H1 (cell line): ENCODE measurements at regions not wholly inside any gene's neighbourhood (a gene's known extent, or its start where the extent isn't known, plus 50 kb on each side); places are given as distances from the start of the nearest gene placed in this dataset.

Source experiments
- CTCF ChIA-PET: fragments of 300-600 bp; sonication (Branson Sonifier 250); formaldehyde crosslinking; loops from one replicate; lab custom pipeline; 2021; ENCODE audit not compliant: partially characterized antibody; lab: Charles Lee
- POLR2A ChIA-PET: fragments of 300-600 bp; sonication (Branson Sonifier 250); formaldehyde crosslinking; loops from one replicate; lab custom pipeline; 2021; ENCODE audit warnings: inconsistent platforms; ENCODE audit not compliant: partially characterized antibody; lab: Charles Lee
- DNase-seq, 2 experiments: peaks; one replicate each; pipeline versions ENCODE4 v3.0.0 to v3.0.0-alpha.2; 2010 to 2022; ENCODE audit warnings: low spot score in 2 of 2, low read depth in 1 of 2, mixed read lengths in 1 of 2
- FAIRE-seq: peaks from 2 replicates; lab custom pipeline; 2011; peaks lifted over from hg19 to GRCh38; lab: Jason Lieb, UNC
- H2AFZ ChIP-seq: 2 replicates; pipeline ENCODE4 v1.8.1; 2012; ENCODE audit warnings: low read length, inconsistent platforms
- H2AK5ac ChIP-seq: 2 replicates; pipeline ENCODE4 v1.6.1; 2013; ENCODE audit warnings: low read depth, low read length
- H2BK120ac ChIP-seq: replicated peaks from 2 replicates; pipeline ENCODE3; 2013; ENCODE audit warnings: low read depth, low read length, inconsistent platforms
- H2BK12ac ChIP-seq: 2 replicates; pipeline ENCODE4 v1.6.1; 2013; ENCODE audit warnings: low read depth, low read length
- H2BK15ac ChIP-seq: 2 replicates; pipeline ENCODE4 v1.6.1; 2013; ENCODE audit warnings: low read length
- H2BK20ac ChIP-seq: 2 replicates; pipeline ENCODE4 v1.6.1; 2013; ENCODE audit warnings: low read length
- H2BK5ac ChIP-seq: 2 replicates; pipeline ENCODE4 v1.6.1; 2013; ENCODE audit warnings: low read depth, low read length
- H3K14ac ChIP-seq: 2 replicates; pipeline ENCODE4 v1.6.1; 2013; ENCODE audit warnings: inconsistent platforms; ENCODE audit not compliant: insufficient read length
- H3K18ac ChIP-seq: 2 replicates; pipeline ENCODE4 v1.6.1; 2013; ENCODE audit warnings: low read length; ENCODE audit errors: extremely low read depth
- H3K23ac ChIP-seq: 2 replicates; pipeline ENCODE4 v1.6.1; 2013; ENCODE audit warnings: inconsistent platforms; ENCODE audit not compliant: insufficient read length
- H3K23me2 ChIP-seq: 2 replicates; pipeline ENCODE4 v1.6.1; 2013; ENCODE audit warnings: low read depth, low read length
- H3K27ac ChIP-seq: 2 replicates; pipeline ENCODE4 v1.6.1; 2011; ENCODE audit warnings: low read depth, low read length, inconsistent platforms
- H3K27me3 ChIP-seq, 4 experiments: replicated peaks in 1 of 4; 1 replicate in 1 of 4; 2 replicates in 3 of 4; pipeline versions ENCODE4 v1.6.1 to v1.8.1; 2011 to 2013; ENCODE audit warnings: low read length in 3 of 4, mild to moderate bottlenecking in 3 of 4, inconsistent platforms in 2 of 4, mixed read lengths in 2 of 4, moderate library complexity in 1 of 4; ENCODE audit not compliant: control insufficient read depth in 3 of 4, insufficient read depth in 3 of 4; ENCODE audit errors: extremely low read depth in 1 of 4
- H3K36me3 ChIP-seq, 4 experiments: 2 replicates each; pipeline versions ENCODE4 v1.6.1 to v1.8.1; 2011 to 2013; ENCODE audit warnings: mild to moderate bottlenecking in 4 of 4, low read length in 3 of 4, moderate library complexity in 2 of 4, control low read depth in 1 of 4, inconsistent platforms in 1 of 4; ENCODE audit not compliant: insufficient read depth in 4 of 4, control insufficient read depth in 2 of 4
- H3K4ac ChIP-seq: replicated peaks from 2 replicates; pipeline ENCODE3; 2013; ENCODE audit warnings: low read length, low read depth, mixed read lengths, inconsistent platforms; ENCODE audit not compliant: insufficient read length
- H3K4me1 ChIP-seq, 4 experiments: replicated peaks in 1 of 4; 1 replicate in 1 of 4; 2 replicates in 3 of 4; pipeline versions ENCODE4 v1.6.1 to v1.8.1; 2011 to 2013; ENCODE audit warnings: low read length in 3 of 4, inconsistent platforms in 2 of 4, mixed read lengths in 1 of 4; ENCODE audit not compliant: insufficient read depth in 4 of 4, control insufficient read depth in 3 of 4
- H3K4me2 ChIP-seq, 2 experiments: 2 replicates each; pipeline versions ENCODE4 v1.6.1 to v1.8.1; 2011 to 2013; ENCODE audit warnings: low read depth in 2 of 2, low read length in 2 of 2, control low read depth in 1 of 2, inconsistent platforms in 1 of 2, mild to moderate bottlenecking in 1 of 2; ENCODE audit not compliant: insufficient read depth in 1 of 2
- H3K4me3 ChIP-seq, 4 experiments: fragments of 200-600, 300-600 bp in 1 of 4; sonication (generic), shearing (Covaris generic), sonication (Bioruptor Twin) in 1 of 4; 2 replicates each; pipeline versions ENCODE4 v1.5.1 to v1.8.1; 2011 to 2016; ENCODE audit warnings: low read length in 4 of 4, low read depth in 3 of 4, control low read depth in 2 of 4, inconsistent platforms in 2 of 4, mild to moderate bottlenecking in 2 of 4, mixed read lengths in 1 of 4, moderate library complexity in 1 of 4; ENCODE audit not compliant: insufficient read depth in 2 of 4; ENCODE audit errors: extremely low read depth in 1 of 4
- H3K56ac ChIP-seq: replicated peaks from 2 replicates; pipeline ENCODE3; 2013; ENCODE audit warnings: low read depth, mild to moderate bottlenecking, mixed read lengths, low read length, inconsistent platforms; ENCODE audit not compliant: insufficient read length
- H3K79me1 ChIP-seq: 2 replicates; pipeline ENCODE4 v1.6.1; 2013; ENCODE audit warnings: low read depth, low read length, control low read depth
- H3K79me2 ChIP-seq, 2 experiments: 2 replicates each; pipeline versions ENCODE4 v1.6.1 to v1.8.1; 2012 to 2013; ENCODE audit warnings: low read length in 2 of 2, mild to moderate bottlenecking in 2 of 2, inconsistent platforms in 1 of 2; ENCODE audit not compliant: insufficient read depth in 2 of 2, control insufficient read depth in 1 of 2
- H3K9ac ChIP-seq, 4 experiments: replicated peaks in 1 of 4; 1 replicate in 1 of 4; 2 replicates in 3 of 4; pipeline versions ENCODE4 v1.6.1 to v1.8.1; 2011 to 2013; ENCODE audit warnings: low read depth in 3 of 4, low read length in 3 of 4, control low read depth in 2 of 4, mild to moderate bottlenecking in 2 of 4, moderate library complexity in 2 of 4, inconsistent platforms in 1 of 4; ENCODE audit errors: extremely low read depth in 1 of 4
- H3K9me3 ChIP-seq, 2 experiments: 2 replicates each; pipeline versions ENCODE4 v1.6.1 to v1.8.1; 2012 to 2013; ENCODE audit warnings: mild to moderate bottlenecking in 2 of 2, moderate library complexity in 2 of 2, control low read depth in 1 of 2, inconsistent platforms in 1 of 2, low read depth in 1 of 2, low read length in 1 of 2, mixed read lengths in 1 of 2; ENCODE audit not compliant: insufficient read depth in 2 of 2
- H4K20me1 ChIP-seq, 2 experiments: replicated peaks in 1 of 2; 2 replicates each; pipeline versions ENCODE3 to v1.8.1; 2011 to 2013; ENCODE audit warnings: inconsistent platforms in 2 of 2, low read length in 2 of 2, mild to moderate bottlenecking in 1 of 2; ENCODE audit not compliant: insufficient read depth in 2 of 2, control insufficient read depth in 1 of 2
- H4K5ac ChIP-seq: 2 replicates; pipeline ENCODE4 v1.6.1; 2013; ENCODE audit warnings: low read length, low read depth, mixed read lengths, inconsistent platforms; ENCODE audit not compliant: insufficient read length
- H4K8ac ChIP-seq: 2 replicates; pipeline ENCODE4 v1.8.0; 2013; ENCODE audit warnings: mild to moderate bottlenecking, moderate library complexity, low read length, inconsistent platforms; ENCODE audit not compliant: insufficient read depth; ENCODE audit errors: extremely low read depth
- H4K91ac ChIP-seq: replicated peaks from 2 replicates; pipeline ENCODE3; 2013; ENCODE audit warnings: low read length, mixed read lengths, inconsistent platforms; ENCODE audit not compliant: insufficient read length
- BACH1 ChIP-seq: IDR thresholded peaks from 2 replicates; pipeline ENCODE4 v1.6.1; 2012; ENCODE audit warnings: low read length, improper control_type of control experiment
- CBX8 ChIP-seq: fragments of 300-800, 300-1000 bp; sonication (generic); IDR thresholded peaks from 2 replicates; pipeline ENCODE4 v1.7.1; 2016; ENCODE audit warnings: low read depth, low read length, borderline replicate concordance
- CTBP2 ChIP-seq: IDR thresholded peaks from 2 replicates; pipeline ENCODE4 v1.7.0; 2011; ENCODE audit warnings: borderline replicate concordance, mild to moderate bottlenecking, moderate library complexity, mixed read lengths, low read length; ENCODE audit not compliant: insufficient read depth, insufficient read length
- EZH2 ChIP-seq: fragments of 200-600 bp; sonication (generic); IDR thresholded peaks from 2 replicates; pipeline ENCODE4 v1.7.1; 2012; ENCODE audit warnings: low read depth, mild to moderate bottlenecking, moderate library complexity, low read length, inconsistent platforms; ENCODE audit not compliant: severe bottlenecking
- KDM5A ChIP-seq: fragments of 200-600 bp; IDR thresholded peaks from 2 replicates; pipeline ENCODE4 v1.7.1; 2012; ENCODE audit warnings: mild to moderate bottlenecking, low read length, inconsistent platforms, mixed read lengths
- MAFK ChIP-seq: IDR thresholded peaks from 2 replicates; pipeline ENCODE4 v1.6.1; 2012; ENCODE audit warnings: low read depth, mild to moderate bottlenecking, improper control_type of control experiment, low read length
- POLR2AphosphoS5 ChIP-seq: IDR thresholded peaks from 2 replicates; pipeline ENCODE4 v1.6.1; 2011; ENCODE audit warnings: low read depth, low read length
- POU5F1 ChIP-seq: IDR thresholded peaks from 2 replicates; pipeline ENCODE4 v1.6.1; 2011; ENCODE audit warnings: low read depth, mild to moderate bottlenecking, low read length, moderate library complexity
- TAF7 ChIP-seq: optimal IDR thresholded peaks from 2 replicates; pipeline ENCODE3; 2011; ENCODE audit warnings: low read depth, mild to moderate bottlenecking, inconsistent platforms, low read length, moderate library complexity, borderline replicate concordance
- WGBS, 2 experiments: shearing (Covaris generic) in 1 of 2; methylation state at CpG; one replicate each; pipeline versions ENCODE4 v1.1.6 to v1.1.7; 2013 to 2015; ENCODE audit warnings: low lambda C conversion rate in 2 of 2, mixed read lengths in 2 of 2, inconsistent platforms in 1 of 2, low coverage in 1 of 2, missing lambda C conversion rate in 1 of 2; ENCODE audit not compliant: insufficient replicate concordance in 2 of 2, insufficient coverage in 1 of 2, insufficient read length in 1 of 2; ENCODE audit errors: extremely low coverage in 1 of 2, missing lambda C conversion rate in 1 of 2; 5-methylcytosine and 5-hydroxymethylcytosine counted together

DNA sequence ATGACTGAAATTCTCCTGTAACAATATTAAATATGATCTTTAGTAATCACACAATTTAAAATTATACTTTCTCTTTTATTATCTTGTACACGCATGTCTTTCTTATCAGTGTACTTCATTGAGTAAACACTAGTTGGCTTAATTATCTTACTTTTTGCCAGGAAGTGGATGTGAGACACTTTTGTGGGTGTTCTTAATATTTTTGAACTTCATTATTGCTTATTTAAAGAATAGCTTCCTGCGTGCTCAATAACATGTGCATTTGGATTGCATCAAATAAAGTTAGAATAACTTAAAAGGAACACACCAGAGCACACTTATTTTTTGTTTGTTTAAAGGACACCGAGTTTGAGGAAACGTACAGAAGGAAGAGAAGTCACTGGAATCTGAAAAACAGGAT, 128.5 kb upstream of the VEGFC start:
- Histone ChIP-seq H3K9ac (no peak overlapping the region), H3K23me2 (no peaks in the 10 kb centered on the region), H3K79me2 (no peaks in the 10 kb centered on the region), H2BK15ac (no peak overlapping the region), H3K14ac (no peak overlapping the region), H3K23ac (no peak overlapping the region), H3K9me3 (no peaks in the 10 kb centered on the region), H4K91ac (no peak overlapping the region), H3K27me3 (no peaks in the 10 kb centered on the region), H3K79me1 (no peaks in the 10 kb centered on the region), H3K4me2 (no peak overlapping the region), H3K4ac (no peak overlapping the region), H3K4me3 (no peak overlapping the region), H3K36me3 (no peaks in the 10 kb centered on the region), H2AFZ (no peak overlapping the region), H3K4me1 (no peaks in the 10 kb centered on the region; a peak in 1 of 7 replicates), H3K27ac (no peak overlapping the region), H4K8ac (no peak overlapping the region), H3K56ac (no peak overlapping the region), H2BK5ac (no peak overlapping the region), H2BK12ac (no peak overlapping the region), H2BK120ac (no peak overlapping the region), H4K20me1 (no peaks in the 10 kb centered on the region), H2BK20ac (no peak overlapping the region), H4K5ac (no peak overlapping the region), H3K18ac (no peak overlapping the region), H2AK5ac (no peak overlapping the region)
- DNase-seq (no peak), FAIRE-seq (no peak)
- ChIA-PET CTCF (no interaction called here), POLR2A (no interaction called here)
- TF ChIP-seq MAFK: no peak
- TF ChIP-seq POLR2AphosphoS5: no peak
- no peak for TF ChIP-seq BACH1
- TF ChIP-seq CTBP2: no peak
- no peak for TF ChIP-seq POU5F1
- no peak for TF ChIP-seq KDM5A
- no peak for TF ChIP-seq TAF7
- TF ChIP-seq EZH2: no peak
- no peak for TF ChIP-seq CBX8
- 92% methylated on average over 4 of the region's 4 CpGs; no CpG with 5 or more reads in 1 of the 2 experiments for WGBS, 2 experiments
